Endodermal cell (in vitro differentiated cells): ENCODE measurements at regions not wholly inside any gene's neighbourhood (a gene's known extent, or its start where the extent isn't known, plus 50 kb on each side); places are given as distances from the start of the nearest gene placed in this dataset.

Experiments
- DNase-seq: peaks from one replicate; pipeline ENCODE4 v3.0.0-alpha.2; 2017
- H3K27ac ChIP-seq: 2 replicates; pipeline ENCODE4 v1.5.1; 2013; ENCODE audit warnings: mild to moderate bottlenecking, low read depth, low read length, moderate library complexity
- H3K27me3 ChIP-seq: 2 replicates; pipeline ENCODE4 v1.6.1; 2013; ENCODE audit warnings: mild to moderate bottlenecking, low read length, moderate library complexity; ENCODE audit not compliant: insufficient read depth, control insufficient read depth, poor library complexity, severe bottlenecking
- H3K36me3 ChIP-seq: 2 replicates; pipeline ENCODE4 v1.7.0; 2013; ENCODE audit warnings: mild to moderate bottlenecking, low read length, moderate library complexity; ENCODE audit not compliant: control insufficient read depth, insufficient read depth
- H3K4me1 ChIP-seq: one replicate; pipeline ENCODE4 v1.7.0; 2013; ENCODE audit warnings: low read length; ENCODE audit not compliant: control insufficient read depth, insufficient read depth
- H3K4me3 ChIP-seq: 2 replicates; pipeline ENCODE4 v1.5.1; 2013; ENCODE audit warnings: mild to moderate bottlenecking, low read length, moderate library complexity
- H3K9ac ChIP-seq: 2 replicates; pipeline ENCODE4 v1.6.1; 2013; ENCODE audit warnings: mild to moderate bottlenecking, low read length, moderate library complexity; ENCODE audit not compliant: poor library complexity, severe bottlenecking; ENCODE audit errors: extremely low read depth
- H3K9me3 ChIP-seq: 2 replicates; pipeline ENCODE4 v1.6.1; 2013; ENCODE audit warnings: mild to moderate bottlenecking, low read length, moderate library complexity; ENCODE audit not compliant: control insufficient read depth
- H3K27ac Mint-ChIP-seq: 2 replicates; pipeline ENCODE4 v1.8.0; 2020; ENCODE audit warnings: mixed read lengths
- H3K27me3 Mint-ChIP-seq: 2 replicates; pipeline ENCODE4 v1.8.0; 2021; ENCODE audit warnings: mild to moderate bottlenecking, mixed read lengths; ENCODE audit not compliant: insufficient read depth
- H3K36me3 Mint-ChIP-seq: 2 replicates; pipeline ENCODE4 v1.8.0; 2020; ENCODE audit warnings: low read depth, mixed read lengths
- H3K4me1 Mint-ChIP-seq: 2 replicates; pipeline ENCODE4 v1.8.0; 2020; ENCODE audit warnings: mixed read lengths
- H3K4me3 Mint-ChIP-seq: 2 replicates; pipeline ENCODE4 v1.8.0; 2020; ENCODE audit warnings: mild to moderate bottlenecking, moderate library complexity, mixed read lengths
- H3K9me3 Mint-ChIP-seq: 2 replicates; pipeline ENCODE4 v1.8.0; 2020; ENCODE audit warnings: mild to moderate bottlenecking, mixed read lengths
- WGBS, 2 experiments: methylation state at CpG; one replicate each; pipeline versions ENCODE4 v1.1.5 to v1.1.7; 2013; ENCODE audit warnings: missing lambda C conversion rate in 2 of 2, mixed read lengths in 1 of 2; ENCODE audit not compliant: insufficient coverage in 1 of 2, insufficient read length in 1 of 2; 5-methylcytosine and 5-hydroxymethylcytosine counted together
- TF ChIP-seq, protein P1 (sequence below): fragments of 200-600 bp; sonication (generic); conservative IDR thresholded peaks from 2 replicates; pipeline ENCODE4 v1.5.0; 2021; ENCODE audit warnings: antibody characterized with exemption, mild to moderate bottlenecking

DNA sequence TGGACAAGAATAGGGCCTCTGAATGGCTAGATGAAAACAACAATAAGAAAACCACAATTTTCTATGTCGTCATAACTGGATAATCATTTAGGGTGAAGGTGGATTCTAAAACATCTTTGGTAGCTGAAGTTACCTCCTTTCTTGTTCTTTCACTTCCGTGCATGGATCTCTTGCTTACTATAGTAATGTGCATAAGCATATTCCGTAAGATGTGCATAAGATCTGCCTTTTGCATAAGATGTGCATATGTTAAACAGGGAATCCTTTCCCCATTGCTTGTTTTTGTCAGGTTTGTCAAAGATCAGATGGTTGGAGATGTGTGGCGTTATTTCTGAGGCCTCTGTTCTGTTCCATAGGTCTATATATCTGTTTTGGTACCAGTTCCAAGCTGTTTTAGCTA is 353.6 kb downstream of the MTX2 start:
- no peak overlapping the region for H3K4me3 ChIP-seq

GRCh38 chr2:176626796-176627195 is 357.6 kb downstream of the MTX2 start:
- Histone ChIP-seq H3K27ac (no peak overlapping the region), H3K9me3 (no peaks in the 10 kb centered on the region), H3K9ac (no peak overlapping the region), H3K4me3 (no peak overlapping the region), H3K4me1 (no peaks in the 10 kb centered on the region), H3K36me3 (no peaks in the 10 kb centered on the region), H3K27me3 (peaks cover 7% of the 10 kb centered on the region)
- 81 to 86% methylated on average over 5 to 8 of the region's 8 CpGs for WGBS, 2 experiments
- no peaks in the 10 kb centered on the region for H3K36me3 Mint-ChIP-seq
- no peaks in the 10 kb centered on the region for H3K9me3 Mint-ChIP-seq
- peaks cover 11% of the 10 kb centered on the region for H3K27me3 Mint-ChIP-seq
- TF ChIP-seq, protein P1, sequence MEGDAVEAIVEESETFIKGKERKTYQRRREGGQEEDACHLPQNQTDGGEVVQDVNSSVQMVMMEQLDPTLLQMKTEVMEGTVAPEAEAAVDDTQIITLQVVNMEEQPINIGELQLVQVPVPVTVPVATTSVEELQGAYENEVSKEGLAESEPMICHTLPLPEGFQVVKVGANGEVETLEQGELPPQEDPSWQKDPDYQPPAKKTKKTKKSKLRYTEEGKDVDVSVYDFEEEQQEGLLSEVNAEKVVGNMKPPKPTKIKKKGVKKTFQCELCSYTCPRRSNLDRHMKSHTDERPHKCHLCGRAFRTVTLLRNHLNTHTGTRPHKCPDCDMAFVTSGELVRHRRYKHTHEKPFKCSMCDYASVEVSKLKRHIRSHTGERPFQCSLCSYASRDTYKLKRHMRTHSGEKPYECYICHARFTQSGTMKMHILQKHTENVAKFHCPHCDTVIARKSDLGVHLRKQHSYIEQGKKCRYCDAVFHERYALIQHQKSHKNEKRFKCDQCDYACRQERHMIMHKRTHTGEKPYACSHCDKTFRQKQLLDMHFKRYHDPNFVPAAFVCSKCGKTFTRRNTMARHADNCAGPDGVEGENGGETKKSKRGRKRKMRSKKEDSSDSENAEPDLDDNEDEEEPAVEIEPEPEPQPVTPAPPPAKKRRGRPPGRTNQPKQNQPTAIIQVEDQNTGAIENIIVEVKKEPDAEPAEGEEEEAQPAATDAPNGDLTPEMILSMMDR = no peak
- no peak for DNase-seq
- H3K4me3 Mint-ChIP-seq = no peak overlapping the region
- no peaks in the 10 kb centered on the region for H3K4me1 Mint-ChIP-seq
- no peak overlapping the region for H3K27ac Mint-ChIP-seq

More for the DNA sequence above, 353.6 kb downstream of the MTX2 start:
- H3K9ac ChIP-seq = no peak overlapping the region
- DNase-seq = no peak
- Mint-ChIP-seq H3K4me1 (peaks cover 3% of the 10 kb centered on the region), H3K27ac (no peak overlapping the region), H3K9me3 (no peaks in the 10 kb centered on the region), H3K4me3 (no peak overlapping the region), H3K36me3 (no peaks in the 10 kb centered on the region), H3K27me3 (peaks cover 9% of the 10 kb centered on the region)
- no peaks in the 10 kb centered on the region for H3K36me3 ChIP-seq
- H3K27me3 ChIP-seq = no peaks in the 10 kb centered on the region
- H3K27ac ChIP-seq = no peak overlapping the region
- no peaks in the 10 kb centered on the region for H3K9me3 ChIP-seq
- TF ChIP-seq, protein P1 = no peak
- WGBS, 2 experiments = 90 to 100% methylated on average over 2 to 4 of the region's 4 CpGs
- H3K4me1 ChIP-seq = no peaks in the 10 kb centered on the region

- Mint-ChIP-seq H3K36me3 (no peaks in the 10 kb centered on the region), H3K9me3 (no peaks in the 10 kb centered on the region), H3K4me1 (no peaks in the 10 kb centered on the region), H3K27ac (no peak overlapping the region), H3K27me3 (peaks cover 16% of the 10 kb centered on the region), H3K4me3 (no peak overlapping the region)
- Histone ChIP-seq H3K36me3 (no peaks in the 10 kb centered on the region), H3K4me3 (no peak overlapping the region), H3K27ac (no peak overlapping the region), H3K4me1 (no peaks in the 10 kb centered on the region), H3K9ac (no peak overlapping the region), H3K9me3 (no peaks in the 10 kb centered on the region), H3K27me3 (peaks cover 15% of the 10 kb centered on the region)
- no peak for DNase-seq
- TF ChIP-seq, protein P1 = no peak
Measured at GRCh38 chr2:176628438-176628837, 359.2 kb downstream of the MTX2 start.
